Adrenal gland (tissue), 5 donors: ENCODE measurements at regions not wholly inside any gene's neighbourhood (a gene's known extent, or its start where the extent isn't known, plus 50 kb on each side); places are given as distances from the start of the nearest gene placed in this dataset.

Experiments
- CTCF ChIP-seq, 6 experiments: fragments of 450-650 bp in 4 of 6; fragments of 200-600 bp in 2 of 6; sonication (generic) in 1 of 6; IDR thresholded peaks; 1 replicate in 5 of 6; 2 replicates in 1 of 6; pipeline versions ENCODE4 v1.5.1 to v1.8.0; 2016 to 2021; ENCODE audit warnings: antibody characterized with exemption in 6 of 6, mild to moderate bottlenecking in 2 of 6, moderate library complexity in 1 of 6
- POLR2A ChIP-seq, 2 donors: fragments of 450-650 bp; IDR thresholded peaks; one replicate each; pipeline ENCODE4 v1.6.1; 2017; ENCODE audit warnings: antibody characterized with exemption in 2 of 2, mild to moderate bottlenecking in 2 of 2, moderate library complexity in 1 of 2
- donor health status: DM: no; HTN: no; CAD: no.

- TF ChIP-seq CTCF (IDR thresholded peaks at IDR 0.05) (no peak), POLR2A (IDR thresholded peaks at IDR 0.05) (no peak)
Observed at GRCh38 chr7:68050627-68051026, 1054.0 kb downstream of the TYW1 start.
